GM21360 (cell line): ENCODE measurements at regions not wholly inside any gene's neighbourhood (a gene's known extent, or its start where the extent isn't known, plus 50 kb on each side); places are given as distances from the start of the nearest gene placed in this dataset.

ENCODE experiments used
- ATAC-seq: cut with Tn5 transposase; IDR thresholded peaks from one replicate; pipeline ENCODE4 v1.9.1; 2021; ENCODE audit warnings: mild to moderate bottlenecking, moderate library complexity; ENCODE audit not compliant: unreplicated experiment

- ATAC-seq, result no peak
These were observed 51.6 kb upstream of the DYNLRB2 start for GRCh38 chr16:80489173-80489572.

- ATAC-seq, result no peak
These were observed 52.6 kb upstream of the DYNLRB2 start for GRCh38 chr16:80488167-80488566.

- no peak for ATAC-seq
These were observed 60.1 kb upstream of the DYNLRB2 start for GRCh38 chr16:80480664-80481063.

GRCh38 chr16:80477838-80478237 is 63.0 kb upstream of the DYNLRB2 start:
- ATAC-seq, result no peak

- no peak for ATAC-seq
These were observed 72.8 kb upstream of the DYNLRB2 start for GRCh38 chr16:80468029-80468428.

- peak; percentile 86 for ATAC-seq
These were observed 74.5 kb upstream of the DYNLRB2 start for GRCh38 chr16:80466024-80466987.

GRCh38 chr16:80463751-80464495 is 76.9 kb upstream of the DYNLRB2 start:
- ATAC-seq, result no peak

- no peak for ATAC-seq
These were observed 77.5 kb upstream of the DYNLRB2 start for GRCh38 chr16:80463326-80463725.

- ATAC-seq, result no peak
These were observed 77.9 kb upstream of the DYNLRB2 start for GRCh38 chr16:80462917-80463316.

GRCh38 chr16:80460988-80461387 is 79.8 kb upstream of the DYNLRB2 start:
- no peak for ATAC-seq

- ATAC-seq, result no peak
These were observed 80.8 kb upstream of the DYNLRB2 start for GRCh38 chr16:80459966-80460365.

- ATAC-seq, result no peak
These were observed 81.4 kb upstream of the DYNLRB2 start for GRCh38 chr16:80459331-80459777.

GRCh38 chr16:80457871-80458270 is 82.9 kb upstream of the DYNLRB2 start:
- ATAC-seq, result no peak

- ATAC-seq, result no peak
These were observed 86.0 kb upstream of the DYNLRB2 start for GRCh38 chr16:80454802-80455201.

- no peak for ATAC-seq
These were observed 91.4 kb upstream of the DYNLRB2 start for GRCh38 chr16:80449392-80449791.

- ATAC-seq, result no peak
These were observed 93.6 kb upstream of the DYNLRB2 start for GRCh38 chr16:80447241-80447640.

- no peak for ATAC-seq
These were observed 98.0 kb upstream of the DYNLRB2 start for GRCh38 chr16:80442779-80443178.

GRCh38 chr16:80441935-80442334 is 98.9 kb upstream of the DYNLRB2 start:
- no peak for ATAC-seq

- no peak for ATAC-seq
These were observed 100.1 kb upstream of the DYNLRB2 start for GRCh38 chr16:80440667-80441066.

GRCh38 chr16:80437707-80438106 is 103.1 kb upstream of the DYNLRB2 start:
- ATAC-seq, result no peak

- no peak for ATAC-seq
These were observed 104.3 kb upstream of the DYNLRB2 start for GRCh38 chr16:80436510-80436909.

- no peak for ATAC-seq
These were observed 107.2 kb upstream of the DYNLRB2 start for GRCh38 chr16:80433623-80434022.
